K562 (cell line): ENCODE measurements at regions not wholly inside any gene's neighbourhood (a gene's known extent, or its start where the extent isn't known, plus 50 kb on each side); places are given as distances from the start of the nearest gene placed in this dataset.

Source experiments
- ATAC-seq: fragments of 200-7000 bp; cut with Tn5 transposase; 3 replicates; pipeline ENCODE4 v1.9.1; 2020; ENCODE audit warnings: moderate library complexity
- BruUV-seq: library from RNA; stranded (reverse); fragments of 400-500 nt; replicated peaks from 2 replicates; lab custom pipeline; 2021; lab: Mats Ljungman, UMichigan
- CTCF ChIA-PET: fragments of 300-600 bp; formaldehyde crosslinking; extraction: SDS; loops from one replicate; lab custom pipeline; 2021; ENCODE audit warnings: low intra/inter-chr PET ratio; lab: Yijun Ruan, JAX
- POLR2A ChIA-PET: fragments of 300-600, 350-650 bp; sonication (Branson Sonifier 250); formaldehyde crosslinking; extraction: SDS; loops from one replicate; lab custom pipeline; 2021; ENCODE audit warnings: antibody characterized with exemption, inconsistent platforms; lab: Yijun Ruan, JAX
- DNase-seq, 4 experiments: peaks; one replicate each; pipeline versions ENCODE4 v3.0.0 to v3.0.0-alpha.2; 2011 to 2018; ENCODE audit warnings: low spot score in 3 of 4, mixed read lengths in 3 of 4; ENCODE audit errors: extremely low read depth in 1 of 4
- FAIRE-seq: peaks from 2 replicates; lab custom pipeline; 2011; peaks lifted over from hg19 to GRCh38; lab: Jason Lieb, UNC
- H2AFZ ChIP-seq: 2 replicates; pipeline ENCODE4 v1.6.0; 2011; ENCODE audit warnings: low read depth, low read length, control low read depth, inconsistent platforms
- H3K27ac ChIP-seq: fragments of 200-600 bp; 3 replicates; pipeline ENCODE4 v1.8.0; 2011; ENCODE audit warnings: low read depth, mild to moderate bottlenecking, control low read depth, inconsistent platforms, low read length, moderate library complexity, mixed read lengths; ENCODE audit errors: extremely low read depth
- H3K27me3 ChIP-seq, 2 experiments: fragments of 300-600 bp in 1 of 2; 2 replicates in 1 of 2; 3 replicates in 1 of 2; pipeline versions ENCODE4 v1.6.0 to v1.8.0; 2011; ENCODE audit warnings: inconsistent platforms in 2 of 2, low read length in 2 of 2, mild to moderate bottlenecking in 1 of 2, mixed read lengths in 1 of 2, moderate library complexity in 1 of 2; ENCODE audit not compliant: control insufficient read depth in 2 of 2, insufficient read depth in 2 of 2
- H3K36me3 ChIP-seq: fragments of 300-600 bp; 3 replicates; pipeline ENCODE4 v1.8.0; 2011; ENCODE audit warnings: mild to moderate bottlenecking, low read length, inconsistent platforms; ENCODE audit not compliant: control insufficient read depth, insufficient read depth
- H3K4me1 ChIP-seq, 2 experiments: fragments of 200-600 bp in 1 of 2; replicated peaks in 1 of 2; 2 replicates in 1 of 2; 3 replicates in 1 of 2; pipeline versions ENCODE4 v1.5.1 to v1.8.0; 2011; ENCODE audit warnings: inconsistent platforms in 2 of 2, low read length in 2 of 2, mild to moderate bottlenecking in 1 of 2, mixed read lengths in 1 of 2, moderate library complexity in 1 of 2; ENCODE audit not compliant: control insufficient read depth in 2 of 2, insufficient read depth in 2 of 2
- H3K4me2 ChIP-seq: 2 replicates; pipeline ENCODE4 v1.6.1; 2011; ENCODE audit warnings: low read length, control low read depth, inconsistent platforms, mixed read lengths; ENCODE audit not compliant: insufficient read depth
- H3K4me3 ChIP-seq: fragments of 200-600 bp; sonication (generic), shearing (Covaris generic); 2 replicates; pipeline ENCODE4 v1.5.1; 2016; ENCODE audit warnings: control low read depth, inconsistent platforms
- H3K79me2 ChIP-seq: fragments of 200-600 bp; 3 replicates; pipeline ENCODE4 v1.8.0; 2011; ENCODE audit warnings: low read length, inconsistent platforms; ENCODE audit not compliant: control insufficient read depth, insufficient read depth
- H3K9ac ChIP-seq, 2 experiments: 2 replicates each; pipeline versions ENCODE4 v1.6.0 to v1.6.1; 2011; ENCODE audit warnings: low read depth in 2 of 2, low read length in 2 of 2, control low read depth in 1 of 2, inconsistent platforms in 1 of 2, mild to moderate bottlenecking in 1 of 2, mixed read lengths in 1 of 2; ENCODE audit not compliant: insufficient read depth in 1 of 2
- H3K9me1 ChIP-seq: one replicate; pipeline ENCODE4 v1.6.0; 2011; ENCODE audit warnings: inconsistent platforms, mild to moderate bottlenecking, low read length, moderate library complexity; ENCODE audit not compliant: control insufficient read depth, insufficient read depth
- H3K9me3 ChIP-seq: replicated peaks from 2 replicates; pipeline ENCODE4 v1.5.1; 2011; ENCODE audit warnings: low read depth, low read length, inconsistent platforms; ENCODE audit not compliant: control insufficient read depth, insufficient read depth
- H4K20me1 ChIP-seq: replicated peaks from 2 replicates; pipeline ENCODE4 v1.6.1; 2011; ENCODE audit warnings: low read length, inconsistent platforms, mixed read lengths; ENCODE audit not compliant: control insufficient read depth, insufficient read depth
- FOXA1 ChIP-seq: fragments of 450-650 bp; IDR thresholded peaks from 2 replicates; pipeline ENCODE4 v1.6.1; 2016; ENCODE audit warnings: mild to moderate bottlenecking, borderline replicate concordance
- HEY1 ChIP-seq: fragments of 250-450 bp; sonication (Bioruptor Pico); IDR thresholded peaks from 2 replicates; pipeline ENCODE4 v1.5.0; 2020; ENCODE audit warnings: mild to moderate bottlenecking, moderate library complexity, borderline replicate concordance
- NCOR1 ChIP-seq: fragments of 450-650 bp; IDR thresholded peaks from 2 replicates; pipeline ENCODE4 v1.6.1; 2016; ENCODE audit warnings: mild to moderate bottlenecking, moderate library complexity
- NFATC3 ChIP-seq: fragments of 450-650 bp; IDR thresholded peaks from 2 replicates; pipeline ENCODE4 v1.6.1; 2017; ENCODE audit warnings: mild to moderate bottlenecking
- RBFOX2 ChIP-seq: fragments of 200-400 bp; formaldehyde crosslinking; IDR thresholded peaks from 2 replicates; pipeline ENCODE4 v1.6.1; 2017; ENCODE audit warnings: low read depth, mild to moderate bottlenecking, low read length, moderate library complexity
- SRSF7 ChIP-seq: fragments of 200-400 bp; formaldehyde crosslinking; optimal IDR thresholded peaks from 2 replicates; pipeline ENCODE3; 2017; ENCODE audit warnings: mild to moderate bottlenecking, low read depth, low read length
- TBP ChIP-seq: optimal IDR thresholded peaks from 2 replicates; pipeline ENCODE3; 2011; ENCODE audit warnings: low read depth, low read length, improper control_type of control experiment
- ZHX1 ChIP-seq: fragments of 150-350 bp; conservative IDR thresholded peaks from 2 replicates; pipeline ENCODE4 v1.6.1; 2014; ENCODE audit warnings: low read length
- ZMIZ1 ChIP-seq, 2 experiments: fragments of 150-350 bp in 1 of 2; IDR thresholded peaks; 2 replicates each; pipeline ENCODE4 v1.6.1; 2012 to 2016; ENCODE audit warnings: low read depth in 2 of 2, low read length in 2 of 2, mild to moderate bottlenecking in 1 of 2, moderate library complexity in 1 of 2
- ZNF184 ChIP-seq: sonication (generic); formaldehyde crosslinking; IDR thresholded peaks from 2 replicates; pipeline ENCODE4 v1.5.0; 2020; ENCODE audit warnings: missing genetic modification reagents
- in situ Hi-C: fragments of 300-500 bp; cut with MboI; formaldehyde crosslinking; loops from 4 replicates; pipeline ENCODE4 v1.15.0; 2018; ENCODE audit warnings: inconsistent platforms, mixed read lengths
- intact Hi-C: fragments of 100-400 bp; cut with micrococcal nuclease; formaldehyde crosslinking; loops from 2 replicates; pipeline ENCODE4 v1.14.2; 2022
- TF ChIP-seq, protein P1 (sequence below): fragments of 450-650 bp; formaldehyde crosslinking; IDR thresholded peaks from 2 replicates; pipeline ENCODE4 v1.4.0; 2022; ENCODE audit warnings: mild to moderate bottlenecking, moderate library complexity
- TF ChIP-seq, protein P2 (sequence below): fragments of 250-450 bp; sonication (Bioruptor Pico); IDR thresholded peaks from 2 replicates; pipeline ENCODE4 v1.5.0; 2020; ENCODE audit warnings: mild to moderate bottlenecking, borderline replicate concordance
- TF ChIP-seq, protein P3 (sequence below): fragments of 450-650 bp; conservative IDR thresholded peaks from 2 replicates; pipeline ENCODE4 v1.6.1; 2016; ENCODE audit warnings: missing genetic modification characterization, low read depth, mild to moderate bottlenecking, control low read depth, missing compliant biosample characterization

GRCh38 chr6:77337392-77337791, 125.9 kb downstream of the HTR1B start:
- POLR2A ChIA-PET: no interaction called here
- no peak for TF ChIP-seq ZMIZ1 (IDR thresholded peaks at IDR 0.05; ENCODE audit: low read depth in 2 of 2, low read length in 2 of 2)
- TF ChIP-seq ZHX1: no peak
- TF ChIP-seq RBFOX2: no peak
- TF ChIP-seq, protein P1, sequence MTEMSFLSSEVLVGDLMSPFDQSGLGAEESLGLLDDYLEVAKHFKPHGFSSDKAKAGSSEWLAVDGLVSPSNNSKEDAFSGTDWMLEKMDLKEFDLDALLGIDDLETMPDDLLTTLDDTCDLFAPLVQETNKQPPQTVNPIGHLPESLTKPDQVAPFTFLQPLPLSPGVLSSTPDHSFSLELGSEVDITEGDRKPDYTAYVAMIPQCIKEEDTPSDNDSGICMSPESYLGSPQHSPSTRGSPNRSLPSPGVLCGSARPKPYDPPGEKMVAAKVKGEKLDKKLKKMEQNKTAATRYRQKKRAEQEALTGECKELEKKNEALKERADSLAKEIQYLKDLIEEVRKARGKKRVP (CRISPR knock-in tag): no peak
- TF ChIP-seq HEY1 (CRISPR knock-in tag): no peak
- no peak for TF ChIP-seq TBP
- TF ChIP-seq, protein P2, sequence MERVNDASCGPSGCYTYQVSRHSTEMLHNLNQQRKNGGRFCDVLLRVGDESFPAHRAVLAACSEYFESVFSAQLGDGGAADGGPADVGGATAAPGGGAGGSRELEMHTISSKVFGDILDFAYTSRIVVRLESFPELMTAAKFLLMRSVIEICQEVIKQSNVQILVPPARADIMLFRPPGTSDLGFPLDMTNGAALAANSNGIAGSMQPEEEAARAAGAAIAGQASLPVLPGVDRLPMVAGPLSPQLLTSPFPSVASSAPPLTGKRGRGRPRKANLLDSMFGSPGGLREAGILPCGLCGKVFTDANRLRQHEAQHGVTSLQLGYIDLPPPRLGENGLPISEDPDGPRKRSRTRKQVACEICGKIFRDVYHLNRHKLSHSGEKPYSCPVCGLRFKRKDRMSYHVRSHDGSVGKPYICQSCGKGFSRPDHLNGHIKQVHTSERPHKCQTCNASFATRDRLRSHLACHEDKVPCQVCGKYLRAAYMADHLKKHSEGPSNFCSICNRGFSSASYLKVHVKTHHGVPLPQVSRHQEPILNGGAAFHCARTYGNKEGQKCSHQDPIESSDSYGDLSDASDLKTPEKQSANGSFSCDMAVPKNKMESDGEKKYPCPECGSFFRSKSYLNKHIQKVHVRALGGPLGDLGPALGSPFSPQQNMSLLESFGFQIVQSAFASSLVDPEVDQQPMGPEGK (CRISPR knock-in tag): no peak
- no peak for TF ChIP-seq SRSF7
- no peak for TF ChIP-seq ZNF184
- TF ChIP-seq NFATC3: no peak
- TF ChIP-seq, protein P3, sequence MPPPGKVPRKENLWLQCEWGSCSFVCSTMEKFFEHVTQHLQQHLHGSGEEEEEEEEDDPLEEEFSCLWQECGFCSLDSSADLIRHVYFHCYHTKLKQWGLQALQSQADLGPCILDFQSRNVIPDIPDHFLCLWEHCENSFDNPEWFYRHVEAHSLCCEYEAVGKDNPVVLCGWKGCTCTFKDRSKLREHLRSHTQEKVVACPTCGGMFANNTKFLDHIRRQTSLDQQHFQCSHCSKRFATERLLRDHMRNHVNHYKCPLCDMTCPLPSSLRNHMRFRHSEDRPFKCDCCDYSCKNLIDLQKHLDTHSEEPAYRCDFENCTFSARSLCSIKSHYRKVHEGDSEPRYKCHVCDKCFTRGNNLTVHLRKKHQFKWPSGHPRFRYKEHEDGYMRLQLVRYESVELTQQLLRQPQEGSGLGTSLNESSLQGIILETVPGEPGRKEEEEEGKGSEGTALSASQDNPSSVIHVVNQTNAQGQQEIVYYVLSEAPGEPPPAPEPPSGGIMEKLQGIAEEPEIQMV (tag): no peak
- no peak for TF ChIP-seq FOXA1
- no peak for TF ChIP-seq NCOR1

More at GRCh38 chr6:77337392-77337791, 125.9 kb downstream of the HTR1B start:
- Histone ChIP-seq H3K4me3 (no peak overlapping the region), H3K79me2 (no peaks in the 10 kb centered on the region), H3K27me3 (no peaks in the 10 kb centered on the region), H3K27ac (no peak overlapping the region), H3K9me1 (no peaks in the 10 kb centered on the region), H3K9ac (no peak overlapping the region), H3K36me3 (no peaks in the 10 kb centered on the region), H3K4me1 (no peaks in the 10 kb centered on the region), H3K4me2 (no peak overlapping the region), H2AFZ (no peak overlapping the region), H3K9me3 (peaks cover 2% of the 10 kb centered on the region; the same call in 1 of the 2 replicates), H4K20me1 (no peaks in the 10 kb centered on the region)
- DNase-seq (no peak), ATAC-seq (no peak), FAIRE-seq (no peak)
- CTCF ChIA-PET: no interaction called here
- in situ Hi-C loops: no loop called here
- no TSS peak for BruUV-seq
- intact Hi-C loops: no loop called here
